EH (cell line): ENCODE measurements at regions not wholly inside any gene's neighbourhood (a gene's known extent, or its start where the extent isn't known, plus 50 kb on each side); places are given as distances from the start of the nearest gene placed in this dataset.
"Not testable (repeated sequence)": the region's sequence is repeated elsewhere in the genome, so short reads cannot be mapped to it uniquely, and the experiment has no call there.

Source experiments
- DNase-seq: peaks from one replicate; pipeline ENCODE4 v3.0.0-alpha.2; 2015; ENCODE audit warnings: low read depth

DNA sequence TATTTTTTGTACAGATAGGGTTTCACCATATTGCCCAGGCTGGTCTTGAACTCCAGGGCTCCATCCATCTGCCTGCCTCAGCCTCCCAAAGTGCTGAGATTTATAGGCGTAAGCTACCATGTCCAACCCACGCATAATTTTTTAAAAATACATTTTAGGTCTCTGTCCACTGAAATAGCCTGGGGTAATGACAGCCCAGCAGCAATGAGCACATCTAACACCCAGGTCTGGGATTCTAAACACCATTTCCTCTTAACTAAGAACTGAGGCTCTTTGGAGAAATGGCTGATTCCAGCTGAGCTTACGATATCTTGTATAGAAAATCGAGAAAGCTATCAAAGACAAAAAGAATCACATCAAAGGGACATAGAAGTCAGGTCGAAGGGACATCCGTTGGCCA is 245.3 kb downstream of the PARN start:
- no peak for DNase-seq

DNA sequence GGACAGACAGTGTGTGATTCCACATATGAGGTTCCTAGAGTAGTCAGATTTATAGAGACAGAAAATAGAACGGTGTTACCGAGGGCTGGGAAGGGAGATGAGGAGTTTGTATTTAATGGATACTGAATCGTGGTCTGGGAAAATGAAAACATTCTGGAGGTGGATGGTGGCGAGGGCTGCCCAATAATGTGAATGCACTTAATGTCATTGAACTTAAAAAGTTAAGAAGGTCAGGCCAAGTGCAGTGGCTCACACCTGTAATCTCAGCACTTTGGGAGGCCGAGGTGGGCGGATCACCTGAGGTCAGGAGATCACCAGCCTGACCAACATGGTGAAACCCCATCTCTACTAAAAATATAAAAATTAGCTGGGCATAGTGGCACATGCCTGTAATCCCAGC is 246.2 kb downstream of the PARN start:
- DNase-seq = not testable (repeated sequence)

DNA sequence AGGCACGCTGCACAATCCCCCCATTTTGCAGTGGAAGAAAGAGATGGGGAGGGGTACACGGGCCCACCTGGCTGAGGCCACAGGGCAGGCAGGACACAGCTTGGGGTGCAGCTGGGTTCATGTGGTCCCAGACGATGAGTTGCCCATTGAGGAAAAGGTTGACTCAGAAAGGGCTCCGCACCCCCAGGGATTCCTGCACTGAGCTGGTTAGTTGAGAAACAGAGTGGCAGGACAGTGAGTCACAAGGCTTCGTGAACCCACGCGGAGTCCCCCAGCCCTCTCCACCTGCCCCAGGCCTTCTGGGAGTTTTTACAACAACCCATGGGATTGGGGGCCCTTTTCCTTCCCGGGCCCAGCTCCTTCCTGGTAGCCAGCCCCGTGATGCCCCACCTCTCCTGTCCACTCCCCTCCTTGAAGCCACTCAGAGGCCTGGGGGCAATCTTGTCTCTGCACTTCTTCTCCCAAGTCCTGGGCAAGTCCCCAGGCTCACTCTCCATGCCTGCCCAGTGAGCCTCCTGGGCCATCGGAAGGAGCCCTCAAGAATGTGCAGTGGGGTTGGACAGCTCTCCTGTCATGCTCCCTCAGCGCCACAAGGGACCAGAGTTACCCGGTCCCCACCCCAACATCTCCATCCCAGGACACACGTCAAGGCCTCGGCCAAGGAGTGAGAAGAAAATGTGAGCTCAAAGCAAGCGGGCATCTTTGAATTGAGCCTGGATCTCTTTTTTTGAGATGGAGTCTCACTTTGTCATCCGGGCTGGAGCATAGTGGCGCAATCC is 251.2 kb downstream of the PARN start:
- peak; percentile 88 for DNase-seq

DNA sequence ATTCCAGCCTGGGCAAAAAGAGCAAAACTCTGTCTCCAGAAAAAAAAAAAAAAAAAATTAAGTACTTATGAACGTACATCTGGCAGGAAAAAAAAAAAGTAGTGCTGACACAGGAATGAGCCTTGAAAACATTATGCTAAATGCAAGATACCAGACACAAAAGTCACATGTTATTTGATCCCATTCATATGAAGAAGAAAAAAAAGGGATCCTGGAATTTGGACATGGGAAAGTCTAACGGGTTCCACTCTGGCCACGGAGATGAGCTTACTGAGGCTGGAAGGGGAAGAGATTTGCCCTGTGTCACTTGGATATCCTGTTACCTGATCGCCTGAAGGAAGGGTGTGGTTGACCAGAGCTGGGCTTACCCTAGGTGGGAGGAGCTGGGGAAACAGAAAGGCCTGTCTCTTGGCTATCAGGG is 251.9 kb downstream of the PARN start:
- DNase-seq = peak; percentile 95

DNA sequence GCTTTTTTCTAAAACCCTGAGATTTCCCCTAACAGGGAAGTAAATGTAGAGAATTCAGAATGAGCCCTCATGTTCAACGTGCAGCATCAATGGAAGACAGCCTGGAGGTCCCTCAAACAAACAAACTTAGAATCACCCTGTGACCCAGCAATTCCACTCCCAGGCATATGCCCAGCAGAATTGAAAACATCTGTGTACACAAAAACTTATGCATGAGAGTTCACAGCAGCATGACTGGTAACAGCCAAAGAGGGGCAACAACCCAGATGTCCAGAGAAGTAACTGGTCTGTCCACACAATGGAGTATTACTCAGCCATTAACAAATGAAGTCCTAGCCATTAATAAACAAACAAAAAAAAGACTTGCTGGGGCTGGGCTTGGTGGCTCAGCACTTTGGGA is 252.7 kb downstream of the PARN start:
- peak; percentile 85 for DNase-seq

DNA sequence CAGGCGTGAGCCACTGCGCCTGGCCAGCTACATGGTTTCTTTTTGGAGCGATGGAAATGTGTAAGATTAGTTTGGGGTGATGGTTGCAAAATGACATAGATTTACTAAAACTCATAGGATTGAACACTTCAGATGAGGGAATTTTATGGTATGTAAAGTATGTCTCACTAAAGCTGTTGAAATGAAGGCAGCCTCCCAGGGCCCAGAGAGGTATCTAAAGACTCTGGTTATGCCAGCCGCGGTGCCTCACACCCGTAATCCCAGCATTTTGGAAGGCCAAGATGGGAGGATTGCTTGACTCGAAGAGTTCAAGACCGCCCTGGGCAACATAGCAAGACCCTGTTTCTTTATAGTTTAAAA is 254.9 kb downstream of the PARN start:
- DNase-seq = peak; percentile 66

DNA sequence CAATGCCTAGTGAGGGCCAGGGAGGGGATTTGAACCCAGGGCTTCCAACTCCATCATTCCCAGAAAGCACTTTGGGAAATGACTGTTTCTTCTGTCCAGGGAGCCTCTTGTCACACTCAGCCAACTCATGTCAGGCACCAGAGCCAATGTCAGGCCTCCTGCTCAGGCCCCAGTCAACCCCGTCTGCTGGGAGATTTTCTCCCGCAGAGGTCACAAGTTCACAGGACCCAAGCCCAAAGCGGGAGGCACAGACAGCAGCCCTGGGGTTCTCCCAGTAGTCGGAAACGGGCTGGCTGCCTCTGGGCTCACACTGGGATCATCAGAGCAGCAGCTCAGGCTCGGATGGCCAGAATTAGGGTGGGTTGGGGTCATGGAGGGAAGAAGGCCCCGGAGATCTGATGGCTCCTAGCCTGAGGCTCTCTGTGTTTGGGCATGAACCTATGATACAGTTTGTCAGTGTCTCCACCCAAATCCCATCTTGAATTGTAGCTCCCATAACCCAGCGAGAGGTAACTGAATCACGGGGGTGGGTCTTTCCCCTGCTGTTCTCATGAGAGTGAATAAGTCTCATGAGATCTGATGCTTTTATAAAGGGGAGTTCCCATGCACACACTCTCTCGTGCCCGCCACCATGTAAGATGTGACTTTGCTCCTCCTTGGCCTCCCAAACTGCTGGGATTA is 255.5 kb downstream of the PARN start:
- DNase-seq = no peak

DNA sequence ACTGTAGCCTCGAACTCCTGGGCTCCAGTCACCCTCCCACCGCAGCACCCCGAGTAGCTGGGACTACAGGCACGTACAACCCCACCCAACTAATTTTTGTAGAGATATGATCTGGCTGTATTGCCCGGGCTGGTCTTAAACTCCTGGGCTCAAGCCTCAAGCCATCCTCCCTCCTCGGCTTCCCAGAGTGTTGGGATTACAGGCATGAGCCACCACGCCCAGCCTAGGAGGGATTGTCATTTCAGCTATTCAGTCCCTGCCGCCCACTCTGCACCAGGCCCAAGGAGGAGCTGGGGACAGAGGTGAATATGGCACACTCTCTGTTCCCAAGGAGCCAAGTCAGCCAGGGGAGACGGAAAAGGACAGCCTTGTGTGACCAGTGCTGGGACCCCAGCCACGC is 256.2 kb downstream of the PARN start:
- DNase-seq = peak; percentile 34

DNA sequence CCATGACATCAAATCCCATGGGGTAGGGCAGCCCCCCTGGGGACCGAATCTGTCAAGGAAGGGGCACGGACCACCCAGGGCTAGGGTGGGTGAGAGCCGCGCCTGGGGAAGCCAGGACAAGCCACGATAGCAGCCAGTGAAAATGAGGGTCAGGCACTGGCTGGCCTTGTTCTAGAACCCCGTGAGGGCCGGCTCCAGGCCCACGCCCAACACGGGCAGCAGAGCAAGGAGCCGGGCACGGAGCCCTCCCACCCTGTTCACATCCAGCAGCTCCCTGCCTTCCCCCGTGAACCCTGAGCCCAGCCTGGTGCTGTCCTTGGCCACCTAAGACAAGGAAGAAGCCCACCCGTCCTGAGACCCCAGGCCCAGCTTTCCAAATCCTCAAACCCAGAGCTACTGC is 256.7 kb downstream of the PARN start:
- DNase-seq = no peak

DNA sequence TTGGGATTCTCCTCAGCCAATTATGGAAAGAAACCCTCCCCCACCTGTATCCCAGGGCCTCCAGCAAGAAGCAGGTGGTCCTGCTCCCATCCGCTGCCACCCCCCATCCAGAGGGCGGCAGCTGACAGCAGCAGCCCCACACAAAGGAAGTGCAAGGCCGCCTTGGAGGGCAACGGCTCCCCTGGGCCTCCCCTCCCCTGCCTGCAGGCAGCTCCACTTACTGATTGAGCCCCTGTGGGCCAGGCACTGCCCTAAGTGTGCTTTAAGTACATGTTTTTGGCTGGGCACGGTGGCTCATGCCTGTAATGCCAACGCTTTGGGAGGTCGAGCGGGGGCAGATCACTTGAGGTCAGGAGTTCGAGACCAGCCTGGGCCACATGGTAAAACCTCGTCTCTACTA is 257.6 kb downstream of the PARN start:
- DNase-seq = no peak

DNA sequence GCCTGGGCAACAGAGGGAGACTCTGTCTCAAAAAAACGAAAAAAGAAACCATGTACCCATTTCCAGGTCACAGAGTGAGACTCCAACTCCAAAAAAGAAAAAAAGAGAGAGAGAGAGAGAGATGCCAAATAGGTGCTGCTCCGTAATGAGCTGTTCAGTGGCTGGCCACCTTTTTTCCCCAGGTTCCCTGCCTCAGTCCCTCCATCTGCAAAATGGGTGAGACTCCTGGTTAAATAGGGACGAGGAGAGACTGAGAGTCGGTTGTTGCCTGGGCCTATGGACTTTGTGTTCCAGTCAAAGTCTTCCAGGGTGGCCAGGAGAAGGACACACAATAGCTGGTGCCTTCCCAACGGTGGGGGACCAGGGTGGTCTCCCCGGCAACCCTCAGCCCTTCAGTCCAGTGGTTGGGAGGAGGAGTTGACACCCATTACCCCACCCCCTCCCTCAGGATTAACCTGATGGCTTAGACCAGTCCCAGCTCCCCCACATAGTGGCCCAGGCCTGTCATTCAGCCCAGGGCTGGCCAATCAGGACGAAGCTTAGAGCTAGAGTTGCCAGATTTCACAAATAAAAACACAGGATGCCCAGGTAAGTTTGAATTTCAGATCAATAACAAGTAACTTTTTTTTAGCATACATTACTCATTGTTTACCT is 258.2 kb downstream of the PARN start:
- no peak for DNase-seq

DNA sequence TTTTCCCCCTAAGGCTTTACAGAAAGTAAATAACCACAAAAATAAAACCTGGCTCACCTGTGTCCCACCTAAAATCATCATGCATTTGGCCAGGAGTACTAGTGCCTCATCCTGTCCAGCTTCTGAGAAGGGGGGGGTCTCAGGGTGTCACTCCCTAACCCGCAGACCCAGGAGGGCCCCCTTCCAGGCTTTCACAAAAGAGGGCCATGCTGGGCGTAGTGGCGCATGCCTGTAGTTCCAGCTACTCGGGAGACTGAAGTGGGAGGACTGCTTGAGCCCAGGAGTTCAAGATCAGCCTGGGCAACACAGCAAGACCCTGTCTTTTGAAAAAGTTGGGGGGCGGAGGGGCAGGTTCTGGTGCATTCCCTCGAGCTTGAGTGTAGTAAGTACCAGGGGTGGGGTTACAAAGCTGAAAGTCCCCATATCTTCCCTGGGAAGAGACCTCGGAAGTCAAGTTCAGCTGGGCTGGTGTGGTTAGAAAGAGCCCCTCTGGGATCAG is 259.3 kb downstream of the PARN start:
- DNase-seq = no peak

DNA sequence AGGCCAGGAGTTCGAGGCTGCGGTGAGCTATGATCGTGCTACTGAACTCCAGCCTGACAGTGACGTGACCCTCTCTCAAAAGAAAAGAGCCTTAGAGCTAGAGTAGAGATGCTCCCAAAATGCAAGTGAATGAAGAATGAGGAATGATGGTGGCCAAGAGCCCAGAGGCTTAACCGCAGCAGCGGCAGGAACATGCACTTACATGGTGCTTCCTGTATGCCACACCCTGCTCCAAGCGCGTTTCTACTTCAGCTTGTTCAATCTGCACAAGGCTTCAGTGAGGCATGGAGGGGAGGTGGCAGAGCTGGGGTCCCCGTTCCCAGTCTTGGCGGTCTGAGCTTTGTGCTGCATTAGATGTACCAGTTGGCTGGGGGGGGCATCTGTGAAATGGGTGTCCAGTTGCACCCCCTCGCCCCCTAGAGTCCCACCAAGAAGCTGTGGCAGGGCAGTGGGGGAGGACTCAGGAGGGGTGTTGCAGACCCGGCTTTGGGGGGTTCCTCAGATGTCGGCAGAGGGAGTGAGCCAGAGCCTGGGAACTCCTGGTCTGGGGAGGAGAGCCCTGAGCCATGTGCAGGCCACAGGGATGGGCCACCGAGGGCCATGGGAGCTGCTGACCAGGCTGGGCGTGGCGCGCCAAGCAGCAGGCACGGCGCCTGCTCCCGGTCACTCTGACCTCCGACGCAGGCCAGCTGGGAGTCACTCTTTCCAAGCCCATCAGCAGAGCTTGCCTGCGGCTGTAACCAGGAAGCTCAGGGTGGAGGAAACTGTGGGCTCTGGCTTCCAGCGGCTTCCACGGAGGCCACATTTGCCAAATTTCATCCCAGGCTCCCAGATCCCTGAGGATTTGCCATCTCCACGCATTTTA is 260.1 kb downstream of the PARN start:
- peak; percentile 70 for DNase-seq

DNA sequence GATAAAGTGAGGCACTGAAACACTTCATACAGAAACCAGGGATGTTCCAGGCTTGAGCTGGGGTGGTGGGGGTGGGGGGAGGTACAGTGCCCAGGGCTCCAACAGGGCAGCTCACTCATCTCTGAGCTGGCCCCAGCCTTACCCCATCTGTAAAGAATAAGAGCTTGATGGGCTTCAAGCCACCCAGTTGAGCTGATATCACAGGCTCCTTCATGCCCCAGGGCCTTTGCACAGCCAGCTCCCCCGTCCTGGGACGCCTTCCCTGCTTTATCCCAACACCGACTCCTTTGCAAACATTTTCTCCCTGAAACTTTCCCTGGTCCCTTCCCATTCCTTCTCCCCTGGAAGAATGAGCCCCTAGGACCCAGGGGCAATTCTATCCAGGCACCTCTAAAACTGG is 261.7 kb downstream of the PARN start:
- no peak for DNase-seq

DNA sequence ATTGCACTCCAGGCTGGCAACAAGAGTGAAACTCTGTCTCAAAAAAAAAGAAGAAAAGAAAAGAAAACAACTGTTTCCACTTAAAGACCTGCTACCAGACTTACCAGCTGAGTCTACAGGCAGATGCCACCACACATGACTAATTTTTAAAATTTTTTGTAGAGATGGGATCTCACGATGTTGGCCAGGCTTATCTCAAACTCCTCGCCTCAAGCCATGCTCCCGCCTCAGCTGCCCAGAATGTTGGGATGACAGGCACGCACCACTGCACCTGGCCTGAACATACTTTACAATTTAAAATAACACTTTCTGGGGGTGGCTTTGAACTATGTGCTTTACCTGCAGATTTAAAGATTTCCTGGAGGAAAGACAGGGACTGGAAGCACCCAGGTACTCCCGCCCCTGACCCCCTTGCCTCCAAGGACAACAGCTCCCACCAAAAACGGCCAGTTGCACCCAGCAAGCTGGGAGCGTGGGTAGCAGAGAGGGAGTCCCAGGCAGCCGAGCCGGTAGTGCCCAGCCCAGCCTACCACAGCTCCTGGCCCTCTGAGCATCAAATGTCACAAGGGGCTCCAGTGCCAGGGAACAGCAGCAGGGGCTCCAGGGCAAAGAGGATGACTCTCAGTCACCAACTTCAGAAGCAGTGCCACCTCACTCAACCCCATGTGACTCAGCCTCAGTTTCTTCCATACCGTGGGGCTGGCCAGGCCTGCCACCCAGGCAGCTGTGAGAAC is 262.9 kb downstream of the PARN start:
- DNase-seq = peak; percentile 27

DNA sequence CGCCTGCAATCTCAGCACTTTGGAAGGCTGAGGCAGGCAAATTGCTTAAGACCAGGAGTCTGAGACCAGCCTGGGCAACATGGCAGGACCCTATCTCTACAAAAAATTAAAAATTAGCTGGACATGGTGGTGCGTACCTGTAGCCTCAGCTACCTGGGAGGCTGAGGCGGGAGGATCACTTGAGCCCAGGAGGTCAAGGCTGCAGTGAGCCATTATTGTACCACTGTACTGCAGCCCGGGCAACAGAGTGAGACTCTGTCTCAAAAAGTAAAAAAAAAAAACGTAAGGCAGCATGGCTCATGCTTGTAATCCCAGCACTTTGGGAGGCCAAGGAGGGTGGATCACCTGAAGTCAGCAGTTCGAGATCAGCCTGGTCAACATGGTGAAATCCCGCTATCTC is 263.6 kb downstream of the PARN start:
- no peak for DNase-seq

DNA sequence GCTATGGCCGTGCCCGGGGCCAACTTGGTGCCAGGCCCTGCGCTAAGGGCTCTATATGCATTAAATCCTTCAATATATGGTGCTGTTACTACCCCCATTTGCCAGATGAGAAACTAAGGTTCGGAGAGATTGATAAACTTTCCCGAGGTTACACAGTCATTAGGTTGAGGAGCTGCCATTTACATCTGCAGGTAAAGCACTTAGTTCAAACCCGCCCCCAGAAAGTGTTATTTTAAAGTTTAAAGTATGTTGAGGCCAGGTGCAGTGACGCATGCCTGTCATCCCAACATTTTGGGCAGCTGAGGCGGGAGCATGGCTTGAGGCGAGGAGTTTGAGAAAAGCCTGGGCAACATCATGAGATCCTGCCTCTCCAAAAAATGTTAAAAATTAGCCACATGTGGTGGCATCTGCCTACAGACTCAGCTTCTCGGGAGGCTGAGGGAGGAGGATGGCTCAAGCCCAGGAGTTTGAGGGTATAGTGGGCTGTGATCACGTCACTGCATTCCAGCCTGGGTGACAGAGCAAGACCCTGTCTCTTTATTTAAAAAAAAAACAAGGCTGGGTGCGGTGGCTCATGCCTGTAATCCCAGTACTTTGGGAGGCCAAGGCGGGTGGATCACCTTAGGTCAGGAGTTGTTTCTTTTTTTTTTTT is 264.7 kb downstream of the PARN start:
- peak; percentile 69 for DNase-seq

DNA sequence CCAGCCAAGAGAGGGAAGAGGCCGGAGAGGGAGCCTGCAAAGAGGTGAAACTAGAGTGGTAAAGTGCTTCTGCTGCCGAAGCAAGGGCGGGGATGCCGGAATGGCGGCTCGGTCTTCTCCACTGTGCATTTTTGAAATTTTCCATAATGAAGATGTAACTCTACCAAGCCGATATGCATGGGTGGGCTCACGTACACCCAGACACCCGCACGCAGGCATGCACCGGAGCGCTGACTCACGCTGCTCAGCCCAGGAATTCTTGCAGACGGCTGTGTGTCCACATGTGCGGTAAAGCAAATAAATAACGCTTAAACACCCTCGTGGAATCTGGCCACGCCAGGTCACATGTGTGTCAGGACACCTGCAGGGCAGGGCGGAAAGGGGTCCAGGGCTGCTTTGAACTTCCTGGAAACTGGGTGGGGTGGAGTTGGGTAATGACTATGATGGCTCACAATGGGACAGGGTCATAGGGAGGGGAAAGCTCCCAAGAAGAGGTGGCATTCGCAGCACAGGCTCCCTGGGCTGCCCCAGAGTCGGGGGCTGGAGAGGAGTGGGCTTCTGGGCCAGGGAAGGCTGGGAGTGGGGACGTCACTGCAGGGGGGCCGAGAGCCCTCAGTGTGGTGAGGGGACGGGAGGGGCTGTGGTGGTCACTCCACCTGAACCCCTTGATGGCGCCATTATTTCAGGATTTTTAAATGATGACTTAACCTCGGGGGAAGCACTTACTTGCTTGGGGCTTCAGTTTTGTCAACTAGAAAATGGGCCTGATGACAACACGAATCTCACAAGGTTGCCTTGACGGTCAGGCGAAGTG is 265.5 kb downstream of the PARN start:
- DNase-seq = peak; percentile 95

DNA sequence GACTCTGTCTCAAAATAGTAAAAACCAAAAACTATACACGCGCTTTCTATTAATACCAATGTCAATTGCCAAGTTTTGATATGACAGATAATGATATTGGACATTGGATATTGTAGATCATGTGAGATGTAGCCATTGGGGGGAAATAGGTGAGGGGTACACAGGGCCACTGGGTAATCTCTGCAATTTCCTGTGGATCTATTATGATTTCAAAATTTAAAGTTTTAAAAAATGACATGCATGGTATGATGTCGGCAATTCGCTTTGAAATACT is 266.0 kb downstream of the PARN start:
- no peak for DNase-seq

DNA sequence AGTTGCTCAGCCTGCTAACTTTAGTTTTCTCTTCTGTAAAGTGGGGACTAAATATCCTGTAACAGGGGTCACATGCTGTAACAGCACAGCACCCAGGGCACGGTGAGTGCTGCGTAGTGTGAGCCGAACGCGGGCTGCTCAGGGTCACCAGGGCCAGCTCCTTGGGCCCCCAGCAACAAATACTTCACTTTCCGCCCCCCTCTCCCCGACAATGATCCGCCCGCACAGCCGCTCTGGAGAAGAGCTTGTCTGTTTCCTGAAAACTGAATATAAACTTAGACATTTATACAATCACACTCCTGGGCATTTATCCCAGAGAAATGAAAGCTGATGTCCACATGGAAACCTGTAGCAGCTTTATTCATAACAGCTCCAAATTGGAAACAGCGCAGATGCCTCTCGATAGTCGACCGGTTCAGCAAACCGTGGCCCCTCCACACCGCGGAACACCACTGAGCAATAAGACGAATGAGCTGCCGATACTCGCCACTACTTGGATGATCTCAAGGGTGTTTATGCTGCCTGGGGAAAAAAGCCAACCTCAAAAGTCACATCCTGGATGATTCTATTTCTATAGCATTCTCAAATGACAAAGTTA is 267.2 kb downstream of the PARN start:
- peak; percentile 81 for DNase-seq
